ENCODE measurements at regions not wholly inside any gene's neighbourhood (a gene's known extent, or its start where the extent isn't known, plus 50 kb on each side); places are given as distances from the start of the nearest gene placed in this dataset.

DNA sequence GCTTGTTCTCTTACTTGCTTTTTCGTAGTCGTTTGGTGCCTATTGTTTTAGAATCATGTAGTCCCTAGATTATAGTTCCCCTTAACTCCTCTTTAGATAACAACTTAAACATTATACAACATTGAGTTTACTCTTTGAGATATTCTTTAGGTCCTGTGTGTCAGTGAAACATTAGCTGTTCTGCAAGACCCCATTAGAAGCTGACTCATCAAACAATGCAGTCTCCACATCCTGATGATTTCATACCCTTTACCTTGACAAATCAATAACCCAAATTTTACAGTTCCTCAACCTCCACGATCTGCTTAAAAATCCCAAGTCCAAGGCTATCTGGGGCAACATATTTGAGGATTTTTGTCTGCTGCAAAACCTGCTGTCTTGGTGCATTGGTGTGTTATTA is 582.9 kb downstream of the NSUN3 start:
- H3K36me3 ChIP-seq (ENCODE audit: control insufficient read depth, insufficient read depth, low read length), result no peaks in the 10 kb centered on the region
- in situ Hi-C loops (cut with MboI), result no loop called here
- intact Hi-C loops (cut with micrococcal nuclease), result no loop called here
- H3K4me1 ChIP-seq (replicated peaks in 1 of 2; ENCODE audit: control insufficient read depth in 2 of 2, insufficient read depth in 2 of 2, low read length in 2 of 2), result no peaks in the 10 kb centered on the region
- ATAC-seq, result no peak
- H3K79me2 ChIP-seq (ENCODE audit: control insufficient read depth, insufficient read depth, low read length), result no peaks in the 10 kb centered on the region
- ChIA-PET POLR2A (no interaction called here), CTCF (ENCODE audit: low intra/inter-chr PET ratio) (no interaction called here)
- FAIRE-seq, result no peak
- H3K9me3 ChIP-seq (replicated peaks; ENCODE audit: control insufficient read depth, insufficient read depth, low read depth, low read length), result no peaks in the 10 kb centered on the region
- no peaks in the 10 kb centered on the region for H3K9me1 ChIP-seq (ENCODE audit: control insufficient read depth, insufficient read depth, low read length)
- no peak overlapping the region for H3K4me3 ChIP-seq
- no peaks in the 10 kb centered on the region for H4K20me1 ChIP-seq (replicated peaks; ENCODE audit: control insufficient read depth, insufficient read depth, low read length)
- H2AFZ ChIP-seq (ENCODE audit: low read depth, low read length), result no peak overlapping the region
- no TSS peak for BruUV-seq (replicated peaks)
- DNase-seq (ENCODE audit: extremely low read depth in 1 of 4, low spot score in 3 of 4), result no peak
- WGBS (ENCODE audit: insufficient coverage, low coverage, missing lambda C conversion rate), result 0% methylated on average over 3 of the region's 3 CpGs
- no peak overlapping the region for H3K27ac ChIP-seq (ENCODE audit: extremely low read depth, low read depth, low read length)
- no peak overlapping the region for H3K9ac ChIP-seq (ENCODE audit: insufficient read depth in 1 of 2, low read depth in 2 of 2, low read length in 2 of 2)
- H3K27me3 ChIP-seq (ENCODE audit: control insufficient read depth in 2 of 2, insufficient read depth in 2 of 2, low read length in 2 of 2), result no peaks in the 10 kb centered on the region
- no peak overlapping the region for H3K4me2 ChIP-seq (ENCODE audit: insufficient read depth, low read length)
- TF ChIP-seq, protein P1, sequence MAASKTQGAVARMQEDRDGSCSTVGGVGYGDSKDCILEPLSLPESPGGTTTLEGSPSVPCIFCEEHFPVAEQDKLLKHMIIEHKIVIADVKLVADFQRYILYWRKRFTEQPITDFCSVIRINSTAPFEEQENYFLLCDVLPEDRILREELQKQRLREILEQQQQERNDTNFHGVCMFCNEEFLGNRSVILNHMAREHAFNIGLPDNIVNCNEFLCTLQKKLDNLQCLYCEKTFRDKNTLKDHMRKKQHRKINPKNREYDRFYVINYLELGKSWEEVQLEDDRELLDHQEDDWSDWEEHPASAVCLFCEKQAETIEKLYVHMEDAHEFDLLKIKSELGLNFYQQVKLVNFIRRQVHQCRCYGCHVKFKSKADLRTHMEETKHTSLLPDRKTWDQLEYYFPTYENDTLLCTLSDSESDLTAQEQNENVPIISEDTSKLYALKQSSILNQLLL (CRISPR knock-in tag; IDR thresholded peaks at IDR 0.05; ENCODE audit: borderline replicate concordance), result no peak
- TF ChIP-seq, protein P2, sequence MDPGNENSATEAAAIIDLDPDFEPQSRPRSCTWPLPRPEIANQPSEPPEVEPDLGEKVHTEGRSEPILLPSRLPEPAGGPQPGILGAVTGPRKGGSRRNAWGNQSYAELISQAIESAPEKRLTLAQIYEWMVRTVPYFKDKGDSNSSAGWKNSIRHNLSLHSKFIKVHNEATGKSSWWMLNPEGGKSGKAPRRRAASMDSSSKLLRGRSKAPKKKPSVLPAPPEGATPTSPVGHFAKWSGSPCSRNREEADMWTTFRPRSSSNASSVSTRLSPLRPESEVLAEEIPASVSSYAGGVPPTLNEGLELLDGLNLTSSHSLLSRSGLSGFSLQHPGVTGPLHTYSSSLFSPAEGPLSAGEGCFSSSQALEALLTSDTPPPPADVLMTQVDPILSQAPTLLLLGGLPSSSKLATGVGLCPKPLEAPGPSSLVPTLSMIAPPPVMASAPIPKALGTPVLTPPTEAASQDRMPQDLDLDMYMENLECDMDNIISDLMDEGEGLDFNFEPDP (CRISPR knock-in tag; IDR thresholded peaks at IDR 0.05), result no peak
- TF ChIP-seq YY1 (IDR thresholded peaks at IDR 0.05; ENCODE audit: borderline replicate concordance in 1 of 3, control insufficient read depth in 1 of 3, extremely low read depth in 1 of 3, insufficient read depth in 3 of 3, insufficient read length in 1 of 3, insufficient replicate concordance in 2 of 3, low read depth in 1 of 3, low read length in 2 of 3), result no peak
- no peak for TF ChIP-seq DIDO1 (tag; IDR thresholded peaks at IDR 0.05; ENCODE audit: low read depth)
- TF ChIP-seq GABPB2 (CRISPR knock-in tag; conservative IDR thresholded peaks at IDR 0.05), result no peak
- no peak for TF ChIP-seq ZEB2 (IDR thresholded peaks at IDR 0.05)
- no peak for TF ChIP-seq HIVEP1 (CRISPR knock-in tag; IDR thresholded peaks at IDR 0.05)
- TF ChIP-seq SRSF1 (IDR thresholded peaks at IDR 0.05; ENCODE audit: low read depth, low read length), result no peak
- TF ChIP-seq ZNF184 (CRISPR knock-in tag; IDR thresholded peaks at IDR 0.05), result no peak
- TF ChIP-seq MAZ (CRISPR knock-in tag; conservative IDR thresholded peaks at IDR 0.05 in 1 of 2, IDR thresholded peaks at IDR 0.05 in 1 of 2), result no peak
- TF ChIP-seq, protein P3, sequence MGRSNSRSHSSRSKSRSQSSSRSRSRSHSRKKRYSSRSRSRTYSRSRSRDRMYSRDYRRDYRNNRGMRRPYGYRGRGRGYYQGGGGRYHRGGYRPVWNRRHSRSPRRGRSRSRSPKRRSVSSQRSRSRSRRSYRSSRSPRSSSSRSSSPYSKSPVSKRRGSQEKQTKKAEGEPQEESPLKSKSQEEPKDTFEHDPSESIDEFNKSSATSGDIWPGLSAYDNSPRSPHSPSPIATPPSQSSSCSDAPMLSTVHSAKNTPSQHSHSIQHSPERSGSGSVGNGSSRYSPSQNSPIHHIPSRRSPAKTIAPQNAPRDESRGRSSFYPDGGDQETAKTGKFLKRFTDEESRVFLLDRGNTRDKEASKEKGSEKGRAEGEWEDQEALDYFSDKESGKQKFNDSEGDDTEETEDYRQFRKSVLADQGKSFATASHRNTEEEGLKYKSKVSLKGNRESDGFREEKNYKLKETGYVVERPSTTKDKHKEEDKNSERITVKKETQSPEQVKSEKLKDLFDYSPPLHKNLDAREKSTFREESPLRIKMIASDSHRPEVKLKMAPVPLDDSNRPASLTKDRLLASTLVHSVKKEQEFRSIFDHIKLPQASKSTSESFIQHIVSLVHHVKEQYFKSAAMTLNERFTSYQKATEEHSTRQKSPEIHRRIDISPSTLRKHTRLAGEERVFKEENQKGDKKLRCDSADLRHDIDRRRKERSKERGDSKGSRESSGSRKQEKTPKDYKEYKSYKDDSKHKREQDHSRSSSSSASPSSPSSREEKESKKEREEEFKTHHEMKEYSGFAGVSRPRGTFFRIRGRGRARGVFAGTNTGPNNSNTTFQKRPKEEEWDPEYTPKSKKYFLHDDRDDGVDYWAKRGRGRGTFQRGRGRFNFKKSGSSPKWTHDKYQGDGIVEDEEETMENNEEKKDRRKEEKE (IDR thresholded peaks at IDR 0.05; ENCODE audit: borderline replicate concordance in 1 of 2, control insufficient read depth in 1 of 2, low read depth in 2 of 2, low read length in 1 of 2), result no peak
- no peak for TF ChIP-seq POLR3A (IDR thresholded peaks at IDR 0.05; ENCODE audit: borderline replicate concordance, extremely low read depth, insufficient read depth, insufficient read length)
- no peak for TF ChIP-seq MYNN (IDR thresholded peaks at IDR 0.05)
- TF ChIP-seq MYNN (CRISPR knock-in tag; IDR thresholded peaks at IDR 0.05), result no peak

Measured in K562 (cell line).